K562 (cell line): ENCODE measurements at regions not wholly inside any gene's neighbourhood (a gene's known extent, or its start where the extent isn't known, plus 50 kb on each side); places are given as distances from the start of the nearest gene placed in this dataset.

Experiments used
- ATAC-seq: fragments of 200-7000 bp; cut with Tn5 transposase; 3 replicates; pipeline ENCODE4 v1.9.1; 2020; ENCODE audit warnings: moderate library complexity
- BruUV-seq: library from RNA; stranded (reverse); fragments of 400-500 nt; replicated peaks from 2 replicates; lab custom pipeline; 2021; lab: Mats Ljungman, UMichigan
- CTCF ChIA-PET: fragments of 300-600 bp; formaldehyde crosslinking; extraction: SDS; loops from one replicate; lab custom pipeline; 2021; ENCODE audit warnings: low intra/inter-chr PET ratio; lab: Yijun Ruan, JAX
- POLR2A ChIA-PET: fragments of 300-600, 350-650 bp; sonication (Branson Sonifier 250); formaldehyde crosslinking; extraction: SDS; loops from one replicate; lab custom pipeline; 2021; ENCODE audit warnings: antibody characterized with exemption, inconsistent platforms; lab: Yijun Ruan, JAX
- DNase-seq, 4 experiments: peaks; one replicate each; pipeline versions ENCODE4 v3.0.0 to v3.0.0-alpha.2; 2011 to 2018; ENCODE audit warnings: low spot score in 3 of 4, mixed read lengths in 3 of 4; ENCODE audit errors: extremely low read depth in 1 of 4
- FAIRE-seq: peaks from 2 replicates; lab custom pipeline; 2011; peaks lifted over from hg19 to GRCh38; lab: Jason Lieb, UNC
- H2AFZ ChIP-seq: 2 replicates; pipeline ENCODE4 v1.6.0; 2011; ENCODE audit warnings: low read depth, low read length, control low read depth, inconsistent platforms
- H3K27ac ChIP-seq: fragments of 200-600 bp; 3 replicates; pipeline ENCODE4 v1.8.0; 2011; ENCODE audit warnings: low read depth, mild to moderate bottlenecking, control low read depth, inconsistent platforms, low read length, moderate library complexity, mixed read lengths; ENCODE audit errors: extremely low read depth
- H3K27me3 ChIP-seq, 2 experiments: fragments of 300-600 bp in 1 of 2; 2 replicates in 1 of 2; 3 replicates in 1 of 2; pipeline versions ENCODE4 v1.6.0 to v1.8.0; 2011; ENCODE audit warnings: inconsistent platforms in 2 of 2, low read length in 2 of 2, mild to moderate bottlenecking in 1 of 2, mixed read lengths in 1 of 2, moderate library complexity in 1 of 2; ENCODE audit not compliant: control insufficient read depth in 2 of 2, insufficient read depth in 2 of 2
- H3K36me3 ChIP-seq: fragments of 300-600 bp; 3 replicates; pipeline ENCODE4 v1.8.0; 2011; ENCODE audit warnings: mild to moderate bottlenecking, low read length, inconsistent platforms; ENCODE audit not compliant: control insufficient read depth, insufficient read depth
- H3K4me1 ChIP-seq, 2 experiments: fragments of 200-600 bp in 1 of 2; replicated peaks in 1 of 2; 2 replicates in 1 of 2; 3 replicates in 1 of 2; pipeline versions ENCODE4 v1.5.1 to v1.8.0; 2011; ENCODE audit warnings: inconsistent platforms in 2 of 2, low read length in 2 of 2, mild to moderate bottlenecking in 1 of 2, mixed read lengths in 1 of 2, moderate library complexity in 1 of 2; ENCODE audit not compliant: control insufficient read depth in 2 of 2, insufficient read depth in 2 of 2
- H3K4me2 ChIP-seq: 2 replicates; pipeline ENCODE4 v1.6.1; 2011; ENCODE audit warnings: low read length, control low read depth, inconsistent platforms, mixed read lengths; ENCODE audit not compliant: insufficient read depth
- H3K4me3 ChIP-seq: fragments of 200-600 bp; sonication (generic), shearing (Covaris generic); 2 replicates; pipeline ENCODE4 v1.5.1; 2016; ENCODE audit warnings: control low read depth, inconsistent platforms
- H3K79me2 ChIP-seq: fragments of 200-600 bp; 3 replicates; pipeline ENCODE4 v1.8.0; 2011; ENCODE audit warnings: low read length, inconsistent platforms; ENCODE audit not compliant: control insufficient read depth, insufficient read depth
- H3K9ac ChIP-seq, 2 experiments: 2 replicates each; pipeline versions ENCODE4 v1.6.0 to v1.6.1; 2011; ENCODE audit warnings: low read depth in 2 of 2, low read length in 2 of 2, control low read depth in 1 of 2, inconsistent platforms in 1 of 2, mild to moderate bottlenecking in 1 of 2, mixed read lengths in 1 of 2; ENCODE audit not compliant: insufficient read depth in 1 of 2
- H3K9me1 ChIP-seq: one replicate; pipeline ENCODE4 v1.6.0; 2011; ENCODE audit warnings: inconsistent platforms, mild to moderate bottlenecking, low read length, moderate library complexity; ENCODE audit not compliant: control insufficient read depth, insufficient read depth
- H3K9me3 ChIP-seq: replicated peaks from 2 replicates; pipeline ENCODE4 v1.5.1; 2011; ENCODE audit warnings: low read depth, low read length, inconsistent platforms; ENCODE audit not compliant: control insufficient read depth, insufficient read depth
- H4K20me1 ChIP-seq: replicated peaks from 2 replicates; pipeline ENCODE4 v1.6.1; 2011; ENCODE audit warnings: low read length, inconsistent platforms, mixed read lengths; ENCODE audit not compliant: control insufficient read depth, insufficient read depth
- ARID3A ChIP-seq: IDR thresholded peaks from 2 replicates; pipeline ENCODE4 v1.6.1; 2012; ENCODE audit warnings: low read depth, low read length, improper control_type of control experiment, borderline replicate concordance
- BHLHE40 ChIP-seq: IDR thresholded peaks from 2 replicates; pipeline ENCODE4 v1.6.1; 2011; ENCODE audit warnings: low read length, improper control_type of control experiment
- ERF ChIP-seq: fragments of 450-650 bp; formaldehyde crosslinking; IDR thresholded peaks from 2 replicates; pipeline ENCODE4 v1.4.0; 2020; ENCODE audit warnings: mild to moderate bottlenecking, mixed read lengths
- ETV6 ChIP-seq, 3 experiments: fragments of 150-350 bp in 1 of 3; sonication (generic) in 1 of 3; formaldehyde crosslinking in 1 of 3; IDR thresholded peaks; 2 replicates each; pipeline versions ENCODE4 v1.6.1 to v1.8.0; 2014 to 2022; ENCODE audit warnings: borderline replicate concordance in 2 of 3, low read depth in 2 of 3, antibody characterized with exemption in 1 of 3, low read length in 1 of 3, mild to moderate bottlenecking in 1 of 3, missing genetic modification reagents in 1 of 3
- GTF2F1 ChIP-seq: IDR thresholded peaks from 2 replicates; pipeline ENCODE4 v1.6.1; 2011; ENCODE audit warnings: low read depth, low read length, improper control_type of control experiment
- HLTF ChIP-seq: fragments of 450-650 bp; IDR thresholded peaks from 2 replicates; pipeline ENCODE4 v1.6.1; 2016
- MBD2 ChIP-seq: sonication (generic); IDR thresholded peaks from 2 replicates; pipeline ENCODE4 v1.6.1; 2016; ENCODE audit warnings: low read depth, borderline replicate concordance
- SMARCC2 ChIP-seq: fragments of 450-650 bp; IDR thresholded peaks from 2 replicates; pipeline ENCODE4 v1.6.1; 2017; ENCODE audit warnings: antibody characterized with exemption, moderate library complexity, mild to moderate bottlenecking, low read depth
- TOE1 ChIP-seq, 2 experiments: fragments of 450-650 bp in 1 of 2; sonication (generic) in 1 of 2; formaldehyde crosslinking in 1 of 2; IDR thresholded peaks; 2 replicates each; pipeline versions ENCODE4 v1.7.1 to v1.8.0; 2016 to 2022; ENCODE audit warnings: borderline replicate concordance in 2 of 2, mild to moderate bottlenecking in 2 of 2, antibody characterized with exemption in 1 of 2, inconsistent platforms in 1 of 2, low read depth in 1 of 2, missing genetic modification reagents in 1 of 2, moderate library complexity in 1 of 2
- ZNF174 ChIP-seq: fragments of 250-450 bp; sonication (Bioruptor Pico); IDR thresholded peaks from 2 replicates; pipeline ENCODE4 v1.4.0; 2020; ENCODE audit warnings: mild to moderate bottlenecking
- ZNF764 ChIP-seq: fragments of 250-450 bp; sonication (Bioruptor Pico); IDR thresholded peaks from 2 replicates; pipeline ENCODE4 v1.4.0; 2020; ENCODE audit warnings: low read depth, mild to moderate bottlenecking, moderate library complexity
- WGBS: fragments of 100-300 bp; shearing (Covaris generic); methylation state at CpG from one replicate; pipeline ENCODE4 v1.1.6; 2016; ENCODE audit warnings: low coverage, mixed read lengths; ENCODE audit not compliant: insufficient coverage; ENCODE audit errors: missing lambda C conversion rate; 5-methylcytosine and 5-hydroxymethylcytosine counted together
- in situ Hi-C: fragments of 300-500 bp; cut with MboI; formaldehyde crosslinking; loops from 4 replicates; pipeline ENCODE4 v1.15.0; 2018; ENCODE audit warnings: inconsistent platforms, mixed read lengths
- intact Hi-C: fragments of 100-400 bp; cut with micrococcal nuclease; formaldehyde crosslinking; loops from 2 replicates; pipeline ENCODE4 v1.14.2; 2022
- TF ChIP-seq, protein P1 (sequence below): fragments of 250-450 bp; sonication (Bioruptor Pico); IDR thresholded peaks from 2 replicates; pipeline ENCODE4 v1.8.0; 2022; ENCODE audit warnings: inconsistent platforms, mild to moderate bottlenecking, moderate library complexity, borderline replicate concordance

DNA sequence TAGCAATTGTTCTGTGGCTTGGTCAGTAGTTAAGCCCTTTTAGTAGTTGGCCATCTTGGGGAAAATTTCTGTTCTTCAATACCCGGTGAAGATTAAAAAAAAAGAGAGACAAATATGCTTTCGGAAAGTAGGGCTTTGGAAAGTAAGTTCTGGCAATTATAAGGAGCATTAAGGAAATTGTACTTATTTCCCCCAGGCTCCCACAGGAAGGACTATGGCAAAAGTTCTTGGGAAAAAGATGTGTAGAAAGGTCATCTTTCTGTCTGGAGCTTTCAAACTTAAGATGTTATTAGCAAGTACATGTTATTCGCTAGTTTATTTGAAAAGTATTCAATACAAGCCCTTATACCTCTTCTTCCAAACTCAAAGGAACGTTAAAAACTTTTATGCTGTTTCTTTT is 144.5 kb downstream of the MTX2 start:
- no peaks in the 10 kb centered on the region for H3K9me3 ChIP-seq
- intact Hi-C loops (no loop called here), in situ Hi-C loops (no loop called here)
- H3K4me1 ChIP-seq: no peaks in the 10 kb centered on the region
- no peak overlapping the region for H3K27ac ChIP-seq
- no peaks in the 10 kb centered on the region for H3K79me2 ChIP-seq
- H3K4me3 ChIP-seq: no peak overlapping the region
- H3K27me3 ChIP-seq: peaks cover 5 to 15% of the 10 kb centered on the region in 2 experiments
- no peak for DNase-seq
- ChIA-PET CTCF (no interaction called here), POLR2A (no interaction called here)
- H2AFZ ChIP-seq: no peak overlapping the region
- no peak for TF ChIP-seq ARID3A
- no peak for TF ChIP-seq HLTF
- no peak for TF ChIP-seq BHLHE40
- no peak for TF ChIP-seq ZNF174 (CRISPR knock-in tag)
- no peaks in the 10 kb centered on the region for H4K20me1 ChIP-seq
- no peak for ATAC-seq
- 0% methylated on average over 4 of the region's 4 CpGs for WGBS
- no peak for FAIRE-seq
- no peak overlapping the region for H3K4me2 ChIP-seq
- no peaks in the 10 kb centered on the region for H3K36me3 ChIP-seq
- H3K9ac ChIP-seq: no peak overlapping the region
- no peaks in the 10 kb centered on the region for H3K9me1 ChIP-seq
- no TSS peak for BruUV-seq

GRCh38 chr2:176414641-176415040 is 145.4 kb downstream of the MTX2 start:
- CTCF ChIA-PET: no interaction called here
- 0% methylated on average over 3 of the region's 3 CpGs for WGBS
- H3K4me3 ChIP-seq: no peak overlapping the region
- H3K36me3 ChIP-seq: no peaks in the 10 kb centered on the region
- DNase-seq: no peak
- no peaks in the 10 kb centered on the region for H3K4me1 ChIP-seq
- no peak for FAIRE-seq
- in situ Hi-C loops (no loop called here), intact Hi-C loops (no loop called here)
- no peak overlapping the region for H2AFZ ChIP-seq
- no peaks in the 10 kb centered on the region for H4K20me1 ChIP-seq
- no peak overlapping the region for H3K4me2 ChIP-seq
- no peak overlapping the region for H3K27ac ChIP-seq
- H3K79me2 ChIP-seq: no peaks in the 10 kb centered on the region
- no peak overlapping the region for H3K9ac ChIP-seq
- no peaks in the 10 kb centered on the region for H3K9me3 ChIP-seq
- no peak for ATAC-seq
- POLR2A ChIA-PET: interaction anchor here (0.7 kb wide), 1 partner anchor 269 kb away, joined by 3 read pairs; no protein-coding TSS in a partner anchor
- peaks cover 5 to 22% of the 10 kb centered on the region in 2 experiments for H3K27me3 ChIP-seq
- BruUV-seq: no TSS peak
- H3K9me1 ChIP-seq: no peaks in the 10 kb centered on the region
- TF ChIP-seq ZNF764 (no peak), SMARCC2 (no peak), MBD2 (no peak), ETV6 (IDR thresholded peaks at IDR 0.05; ENCODE audit: borderline replicate concordance in 1 of 2, low read depth in 2 of 2, low read length in 1 of 2) (no peak), ETV6 (CRISPR knock-in tag; IDR thresholded peaks at IDR 0.05; ENCODE audit: borderline replicate concordance) (no peak), ERF (CRISPR knock-in tag) (no peak), TOE1 (IDR thresholded peaks at IDR 0.05; ENCODE audit: borderline replicate concordance) (no peak), TOE1 (CRISPR knock-in tag; IDR thresholded peaks at IDR 0.05; ENCODE audit: borderline replicate concordance, low read depth) (no peak), GTF2F1 (no peak)
- TF ChIP-seq, protein P1, sequence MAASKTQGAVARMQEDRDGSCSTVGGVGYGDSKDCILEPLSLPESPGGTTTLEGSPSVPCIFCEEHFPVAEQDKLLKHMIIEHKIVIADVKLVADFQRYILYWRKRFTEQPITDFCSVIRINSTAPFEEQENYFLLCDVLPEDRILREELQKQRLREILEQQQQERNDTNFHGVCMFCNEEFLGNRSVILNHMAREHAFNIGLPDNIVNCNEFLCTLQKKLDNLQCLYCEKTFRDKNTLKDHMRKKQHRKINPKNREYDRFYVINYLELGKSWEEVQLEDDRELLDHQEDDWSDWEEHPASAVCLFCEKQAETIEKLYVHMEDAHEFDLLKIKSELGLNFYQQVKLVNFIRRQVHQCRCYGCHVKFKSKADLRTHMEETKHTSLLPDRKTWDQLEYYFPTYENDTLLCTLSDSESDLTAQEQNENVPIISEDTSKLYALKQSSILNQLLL (CRISPR knock-in tag): no peak
